IMR-90 (cell line): ENCODE measurements at regions not wholly inside any gene's neighbourhood (a gene's known extent, or its start where the extent isn't known, plus 50 kb on each side); places are given as distances from the start of the nearest gene placed in this dataset.

Source experiments
- MXI1 ChIP-seq: IDR thresholded peaks from 2 replicates; pipeline ENCODE4 v1.6.1; 2012; ENCODE audit warnings: low read depth, mild to moderate bottlenecking, low read length, moderate library complexity, borderline replicate concordance
- POLR2A ChIP-seq: IDR thresholded peaks from 2 replicates; pipeline ENCODE4 v1.6.1; 2012; ENCODE audit warnings: mild to moderate bottlenecking, low read depth, low read length

DNA sequence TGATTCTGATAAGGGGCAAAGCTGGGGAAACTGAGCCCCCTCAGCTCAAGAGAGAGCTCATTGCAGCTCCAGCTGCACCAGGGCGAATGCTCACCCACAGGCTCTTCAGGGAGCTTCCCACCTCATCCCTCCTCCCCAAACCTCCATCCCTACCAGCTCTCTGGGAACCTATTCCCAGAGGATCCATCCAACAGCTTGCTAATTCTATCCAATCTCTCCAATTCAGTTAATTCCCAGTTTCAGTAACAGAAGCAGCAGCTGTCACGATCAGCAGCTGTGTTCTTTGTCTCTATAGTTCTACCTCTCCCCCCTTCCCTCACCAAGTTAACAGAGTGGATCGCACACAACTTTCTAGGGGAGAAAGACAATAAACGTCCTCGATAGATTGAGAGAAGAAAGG, 135.5 kb upstream of the EFNA5 start:
- TF ChIP-seq POLR2A (no peak), MXI1 (no peak)
